ENCODE measurements at regions not wholly inside any gene's neighbourhood (a gene's known extent, or its start where the extent isn't known, plus 50 kb on each side); places are given as distances from the start of the nearest gene placed in this dataset.
"Not testable (repeated sequence)": the region's sequence is repeated elsewhere in the genome, so short reads cannot be mapped to it uniquely, and the experiment has no call there.

- FAIRE-seq (no peak), DNase-seq (ENCODE audit: insufficient read length, low spot score) (no peak)
- no peak for TF ChIP-seq CTCF (IDR thresholded peaks at IDR 0.05; ENCODE audit: insufficient read depth, missing control alignments)
Measured at GRCh38 chr3:150274372-150274771, 133.7 kb upstream of the TSC22D2 start.

GRCh38 chr3:150273396-150273795 lies 134.7 kb upstream of the TSC22D2 start:
- FAIRE-seq (no peak), DNase-seq (ENCODE audit: insufficient read length, low spot score) (no peak)
- no peak for TF ChIP-seq CTCF (IDR thresholded peaks at IDR 0.05; ENCODE audit: insufficient read depth, missing control alignments)

GRCh38 chr3:150271591-150271960 lies 136.5 kb upstream of the TSC22D2 start:
- no peak for DNase-seq (ENCODE audit: insufficient read length, low spot score)
- no peak for FAIRE-seq
- TF ChIP-seq CTCF (IDR thresholded peaks at IDR 0.05; ENCODE audit: insufficient read depth, missing control alignments) = no peak

GRCh38 chr3:150270883-150271590 lies 137.1 kb upstream of the TSC22D2 start:
- DNase-seq (ENCODE audit: insufficient read length, low spot score) (no peak), FAIRE-seq (no peak)
- TF ChIP-seq CTCF (IDR thresholded peaks at IDR 0.05; ENCODE audit: insufficient read depth, missing control alignments) = no peak

- not testable (repeated sequence) for FAIRE-seq; DNase-seq (ENCODE audit: insufficient read length, low spot score)
Measured at GRCh38 chr3:150270444-150270843, 137.7 kb upstream of the TSC22D2 start.

GRCh38 chr3:150269526-150269925 lies 138.6 kb upstream of the TSC22D2 start:
- DNase-seq (ENCODE audit: insufficient read length, low spot score) (no peak), FAIRE-seq (no peak)
- TF ChIP-seq CTCF (IDR thresholded peaks at IDR 0.05; ENCODE audit: insufficient read depth, missing control alignments) = no peak

GRCh38 chr3:150268426-150269391 lies 139.4 kb upstream of the TSC22D2 start:
- no peak for TF ChIP-seq CTCF (IDR thresholded peaks at IDR 0.05; ENCODE audit: insufficient read depth, missing control alignments)
- no peak for FAIRE-seq
- no peak for DNase-seq (ENCODE audit: insufficient read length, low spot score)

All from D721Med (cell line).